MCF 10A (cell line): ENCODE measurements at regions not wholly inside any gene's neighbourhood (a gene's known extent, or its start where the extent isn't known, plus 50 kb on each side); places are given as distances from the start of the nearest gene placed in this dataset.
"Not testable (repeated sequence)": the region's sequence is repeated elsewhere in the genome, so short reads cannot be mapped to it uniquely, and the experiment has no call there.

Source experiments
- BruUV-seq: library from RNA; stranded (reverse); fragments of 400-500 nt; replicated peaks from 2 replicates; lab custom pipeline; 2021; lab: Mats Ljungman, UMichigan
- CTCF ChIA-PET: fragments of 300-600 bp; sonication (Branson Sonifier 250); formaldehyde crosslinking; extraction: SDS; loops from one replicate; lab custom pipeline; 2021; ENCODE audit warnings: antibody characterized with exemption, inconsistent platforms; lab: Yijun Ruan, JAX
- POLR2A ChIA-PET: fragments of 300-600, 350-650 bp; sonication (Branson Sonifier 250); formaldehyde crosslinking; extraction: SDS; loops from one replicate; lab custom pipeline; 2020; ENCODE audit warnings: antibody characterized with exemption, inconsistent platforms; lab: Yijun Ruan, JAX
- DNase-seq: peaks from one replicate; pipeline ENCODE4 v3.0.0-alpha.2; 2018; ENCODE audit not compliant: unreplicated experiment
- H3K27ac Mint-ChIP-seq: one replicate; pipeline ENCODE4 v1.8.0; 2022; ENCODE audit warnings: mild to moderate bottlenecking, low read depth, mixed read lengths; ENCODE audit not compliant: unreplicated experiment
- H3K27me3 Mint-ChIP-seq: one replicate; pipeline ENCODE4 v1.8.0; 2022; ENCODE audit warnings: mixed read lengths; ENCODE audit not compliant: insufficient read depth, unreplicated experiment
- H3K36me3 Mint-ChIP-seq: one replicate; pipeline ENCODE4 v1.8.0; 2022; ENCODE audit warnings: mild to moderate bottlenecking, moderate library complexity, mixed read lengths; ENCODE audit not compliant: insufficient read depth, unreplicated experiment
- H3K4me1 Mint-ChIP-seq: one replicate; pipeline ENCODE4 v1.8.0; 2022; ENCODE audit warnings: mixed read lengths; ENCODE audit not compliant: insufficient read depth, unreplicated experiment
- H3K4me3 Mint-ChIP-seq: one replicate; pipeline ENCODE4 v1.8.0; 2022; ENCODE audit warnings: mild to moderate bottlenecking, moderate library complexity, mixed read lengths; ENCODE audit not compliant: unreplicated experiment
- H3K9me3 Mint-ChIP-seq: one replicate; pipeline ENCODE4 v1.8.0; 2022; ENCODE audit warnings: mixed read lengths; ENCODE audit not compliant: unreplicated experiment
- intact Hi-C: fragments of 100-400 bp; cut with micrococcal nuclease; formaldehyde crosslinking; loops from 2 replicates; pipeline ENCODE4 v1.14.1; 2022
- TF ChIP-seq, protein P1 (sequence below): fragments of 200-600 bp; IDR thresholded peaks from one replicate; pipeline ENCODE4 v1.8.0; 2022; ENCODE audit warnings: antibody characterized with exemption, mild to moderate bottlenecking; ENCODE audit not compliant: unreplicated experiment

GRCh38 chr4:9703391-9703790 is 78.0 kb upstream of the DRD5 start:
- CTCF ChIA-PET: interaction anchor here (0.6 to 2.2 kb wide), 11 partner anchors 9 to 848 kb away, joined by 3 to 13 read pairs (median 3); no protein-coding TSS in a partner anchor
- Mint-ChIP-seq H3K27me3 (no peaks in the 10 kb centered on the region), H3K4me3 (no peak overlapping the region), H3K4me1 (peaks cover 12% of the 10 kb centered on the region), H3K27ac (no peak overlapping the region), H3K9me3 (no peaks in the 10 kb centered on the region), H3K36me3 (no peaks in the 10 kb centered on the region)
- POLR2A ChIA-PET: no interaction called here
- TF ChIP-seq, protein P1, sequence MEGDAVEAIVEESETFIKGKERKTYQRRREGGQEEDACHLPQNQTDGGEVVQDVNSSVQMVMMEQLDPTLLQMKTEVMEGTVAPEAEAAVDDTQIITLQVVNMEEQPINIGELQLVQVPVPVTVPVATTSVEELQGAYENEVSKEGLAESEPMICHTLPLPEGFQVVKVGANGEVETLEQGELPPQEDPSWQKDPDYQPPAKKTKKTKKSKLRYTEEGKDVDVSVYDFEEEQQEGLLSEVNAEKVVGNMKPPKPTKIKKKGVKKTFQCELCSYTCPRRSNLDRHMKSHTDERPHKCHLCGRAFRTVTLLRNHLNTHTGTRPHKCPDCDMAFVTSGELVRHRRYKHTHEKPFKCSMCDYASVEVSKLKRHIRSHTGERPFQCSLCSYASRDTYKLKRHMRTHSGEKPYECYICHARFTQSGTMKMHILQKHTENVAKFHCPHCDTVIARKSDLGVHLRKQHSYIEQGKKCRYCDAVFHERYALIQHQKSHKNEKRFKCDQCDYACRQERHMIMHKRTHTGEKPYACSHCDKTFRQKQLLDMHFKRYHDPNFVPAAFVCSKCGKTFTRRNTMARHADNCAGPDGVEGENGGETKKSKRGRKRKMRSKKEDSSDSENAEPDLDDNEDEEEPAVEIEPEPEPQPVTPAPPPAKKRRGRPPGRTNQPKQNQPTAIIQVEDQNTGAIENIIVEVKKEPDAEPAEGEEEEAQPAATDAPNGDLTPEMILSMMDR: peak; percentile 84
- DNase-seq: peak; percentile 76
- intact Hi-C loops: loop anchor here (1.0 to 2.0 kb wide), 3 partner anchors 60 to 359 kb away; no protein-coding TSS in a partner anchor
- no TSS peak for BruUV-seq

DNA sequence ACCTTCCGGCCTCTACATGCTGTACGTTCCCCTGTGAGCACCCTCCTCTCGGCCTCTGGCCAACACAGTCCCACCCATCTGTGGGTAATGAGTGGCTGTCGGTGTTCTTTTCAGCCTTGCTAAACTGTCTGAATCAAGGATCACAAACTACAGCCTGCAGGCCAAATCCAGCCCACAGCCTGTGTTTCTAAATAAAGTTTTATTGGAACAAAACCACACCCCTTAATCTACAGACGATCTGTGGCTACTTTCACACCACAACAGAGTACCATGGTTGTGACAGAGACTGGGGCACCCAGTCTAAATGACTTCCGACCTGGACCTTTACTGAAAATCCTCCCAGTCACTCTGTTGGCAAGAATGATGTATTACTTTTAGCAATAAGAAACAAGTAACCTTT is 77.3 kb upstream of the DRD5 start:
- H3K36me3 Mint-ChIP-seq, intact Hi-C loops, H3K4me3 Mint-ChIP-seq: not testable (repeated sequence)

DNA sequence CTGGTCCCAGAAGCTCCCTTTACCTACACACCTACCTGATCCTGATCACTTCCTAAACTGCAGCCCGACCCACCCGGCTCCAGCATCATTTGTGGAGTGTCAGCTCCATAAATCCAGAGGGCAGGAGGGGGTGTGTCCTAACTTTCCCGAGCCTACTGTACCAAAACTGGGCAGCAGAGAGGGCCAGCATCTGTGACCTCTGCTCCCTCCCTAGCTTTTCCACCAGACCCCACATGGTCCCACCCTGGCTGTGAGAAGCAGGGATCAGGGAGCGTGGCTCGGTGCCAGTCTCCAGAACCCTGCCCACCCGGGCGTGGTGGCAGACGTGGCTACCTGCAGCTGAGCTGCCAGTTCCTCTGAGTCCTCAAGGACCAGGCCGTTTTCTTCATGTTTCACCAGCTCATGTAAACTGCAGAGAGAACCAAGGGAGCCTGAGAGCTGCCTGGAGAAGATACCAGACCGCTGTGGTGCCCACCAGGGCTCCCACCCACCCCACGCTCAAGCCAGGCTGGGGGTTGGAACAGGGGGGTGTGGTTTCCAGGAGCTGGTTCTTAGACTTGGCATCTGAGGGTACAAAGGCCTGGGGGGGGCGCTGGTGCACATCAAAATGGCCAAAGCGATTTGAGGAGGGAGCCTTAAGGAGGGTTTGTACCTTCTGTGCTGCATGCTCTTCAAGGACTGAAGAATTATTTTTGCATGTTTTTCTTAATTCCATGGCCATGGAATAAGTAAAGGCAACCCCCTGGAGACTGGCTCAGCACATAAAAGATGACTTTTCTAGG is 76.7 kb upstream of the DRD5 start:
- Mint-ChIP-seq H3K4me3 (no peak overlapping the region), H3K4me1 (peaks cover 12% of the 10 kb centered on the region), H3K27me3 (no peaks in the 10 kb centered on the region), H3K27ac (no peak overlapping the region), H3K9me3 (no peaks in the 10 kb centered on the region), H3K36me3 (no peaks in the 10 kb centered on the region)
- ChIA-PET POLR2A (no interaction called here), CTCF (interaction anchor here (0.6 to 2.2 kb wide), 6 partner anchors 9 to 366 kb away, joined by 3 to 13 read pairs (median 4); no protein-coding TSS in a partner anchor)
- TF ChIP-seq, protein P1: no peak
- BruUV-seq: no TSS peak
- peak; percentile 16 for DNase-seq
- intact Hi-C loops: no loop called here

More for the DNA sequence above, 77.3 kb upstream of the DRD5 start:
- CTCF ChIA-PET: interaction anchor here (0.6 to 2.2 kb wide), 10 partner anchors 8 to 847 kb away, joined by 3 to 13 read pairs (median 3); no protein-coding TSS in a partner anchor
- H3K27me3 Mint-ChIP-seq, BruUV-seq, POLR2A ChIA-PET, H3K9me3 Mint-ChIP-seq, H3K27ac Mint-ChIP-seq, DNase-seq: not testable (repeated sequence)
- peaks cover 12% of the 10 kb centered on the region for H3K4me1 Mint-ChIP-seq

GRCh38 chr4:9707281-9707680 is 74.2 kb upstream of the DRD5 start:
- H3K9me3 Mint-ChIP-seq, DNase-seq, H3K4me3 Mint-ChIP-seq, CTCF ChIA-PET, POLR2A ChIA-PET, BruUV-seq, H3K36me3 Mint-ChIP-seq, H3K27ac Mint-ChIP-seq, intact Hi-C loops, H3K27me3 Mint-ChIP-seq: not testable (repeated sequence)
- peaks cover 12% of the 10 kb centered on the region for H3K4me1 Mint-ChIP-seq

DNA sequence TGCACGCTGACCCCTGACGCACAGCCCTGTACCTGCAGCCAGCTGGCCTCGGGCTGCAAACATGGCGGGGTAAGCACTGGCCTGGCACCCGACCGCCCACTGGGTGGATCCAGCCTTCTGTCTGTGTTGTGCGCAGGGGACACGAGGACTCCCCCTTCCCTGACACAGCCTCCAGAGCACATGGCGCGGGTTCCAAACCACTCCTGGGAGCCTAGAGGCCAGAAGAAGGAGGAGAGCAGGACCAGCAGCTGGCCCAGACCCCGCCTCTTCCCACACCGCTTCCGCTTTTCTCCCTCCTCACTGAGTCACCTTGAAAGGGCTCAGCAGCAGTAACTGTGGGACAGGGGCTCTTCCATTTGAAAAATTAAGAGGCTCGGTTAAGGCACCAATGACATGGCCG is 73.5 kb upstream of the DRD5 start:
- POLR2A ChIA-PET, H3K4me3 Mint-ChIP-seq, BruUV-seq, H3K27me3 Mint-ChIP-seq, H3K27ac Mint-ChIP-seq, CTCF ChIA-PET, H3K9me3 Mint-ChIP-seq, DNase-seq, intact Hi-C loops, H3K36me3 Mint-ChIP-seq: not testable (repeated sequence)
- peaks cover 12% of the 10 kb centered on the region for H3K4me1 Mint-ChIP-seq
